ENCODE measurements at regions not wholly inside any gene's neighbourhood (a gene's known extent, or its start where the extent isn't known, plus 50 kb on each side); places are given as distances from the start of the nearest gene placed in this dataset.
A peak's percentile ranks its signal among the peaks of the same experiment; 100 is the strongest.

DNA sequence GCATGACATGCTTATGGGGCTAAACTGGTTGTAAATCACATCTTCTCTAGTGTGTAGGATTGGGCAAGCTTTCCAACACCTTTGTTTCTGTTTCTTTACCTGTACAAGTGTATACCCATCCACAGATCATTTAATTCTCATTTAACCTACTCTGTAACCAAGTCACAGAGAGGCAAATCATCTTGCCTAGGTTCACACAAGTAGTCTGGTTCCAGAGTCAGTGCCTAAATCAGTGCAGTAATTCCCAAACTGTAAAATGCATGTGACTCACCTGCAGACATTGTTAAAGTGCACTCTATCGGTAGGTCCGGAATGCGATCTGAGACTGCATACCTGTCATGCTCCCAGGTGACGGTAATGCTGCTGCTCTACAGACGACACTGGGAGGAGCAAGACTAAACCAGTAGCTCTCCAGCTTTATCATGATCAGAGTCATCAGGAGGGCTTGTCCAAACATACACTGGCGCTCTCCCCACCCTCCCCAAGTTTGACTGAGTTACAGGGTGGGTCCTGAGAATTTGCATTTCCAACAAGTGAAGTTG lies 107.9 kb upstream of the FREM1 start:
- Histone ChIP-seq H3K4me2 (ENCODE audit: low read length) (no peak overlapping the region), H2AFZ (ENCODE audit: low read depth, low read length, poor library complexity, severe bottlenecking) (no peak overlapping the region), H3K27ac (ENCODE audit: low read depth, low read length) (no peak overlapping the region), H3K27me3 (ENCODE audit: insufficient read depth, low read length) (peaks cover 18% of the 10 kb centered on the region), H3K4me1 (ENCODE audit: control insufficient read depth in 1 of 2, insufficient read depth in 2 of 2, low read length in 2 of 2) (no peaks in the 10 kb centered on the region), H3K79me2 (ENCODE audit: insufficient read depth, low read length) (no peaks in the 10 kb centered on the region), H3K9ac (ENCODE audit: low read length) (no peak overlapping the region), H3K9me2 (ENCODE audit: insufficient read depth) (no peaks in the 10 kb centered on the region), H3K4me3 (replicated peaks in 1 of 2; ENCODE audit: low read depth in 1 of 2, low read length in 2 of 2) (no peak overlapping the region), H3K9me3 (ENCODE audit: control insufficient read depth in 1 of 2, insufficient read depth in 1 of 2, low read depth in 1 of 2, low read length in 2 of 2) (no peaks in the 10 kb centered on the region), H4K20me1 (ENCODE audit: insufficient read depth) (no peaks in the 10 kb centered on the region), H3K36me3 (ENCODE audit: control insufficient read depth in 1 of 2, insufficient read depth in 2 of 2, low read length in 2 of 2) (no peaks in the 10 kb centered on the region)
- ChIA-PET CTCF (no interaction called here), POLR2A (no interaction called here), RAD21 (ENCODE audit: low non-redundant PET in 1 of 2, low total read pairs in 2 of 2, uncharacterized antibody in 2 of 2, unreplicated experiment in 2 of 2) (no interaction called here)
- TF ChIP-seq CBX3 (IDR thresholded peaks at IDR 0.05; ENCODE audit: low read depth) (no peak), POLR2AphosphoS5 (IDR thresholded peaks at IDR 0.05; ENCODE audit: low read depth, low read length) (no peak), SP1 (IDR thresholded peaks at IDR 0.05; ENCODE audit: low read depth) (no peak), ZNF274 (IDR thresholded peaks at IDR 0.05; ENCODE audit: low read depth, low read length) (no peak), YY1 (IDR thresholded peaks at IDR 0.05; ENCODE audit: extremely low read depth, insufficient replicate concordance, low read depth, low read length) (no peak), ZFX (IDR thresholded peaks at IDR 0.05) (no peak), EZH2phosphoT487 (IDR thresholded peaks at IDR 0.05; ENCODE audit: borderline replicate concordance) (no peak), SIN3A (IDR thresholded peaks at IDR 0.05; ENCODE audit: low read depth) (no peak), FOSL1 (IDR thresholded peaks at IDR 0.05; ENCODE audit: low read depth) (no peak), CEBPB (IDR thresholded peaks at IDR 0.05; ENCODE audit: low read depth) (no peak), EZH2 (IDR thresholded peaks at IDR 0.05) (no peak), RAD21 (IDR thresholded peaks at IDR 0.05; ENCODE audit: low read depth) (no peak), SRF (IDR thresholded peaks at IDR 0.05; ENCODE audit: low read depth) (no peak)
- TF ChIP-seq, protein P1, sequence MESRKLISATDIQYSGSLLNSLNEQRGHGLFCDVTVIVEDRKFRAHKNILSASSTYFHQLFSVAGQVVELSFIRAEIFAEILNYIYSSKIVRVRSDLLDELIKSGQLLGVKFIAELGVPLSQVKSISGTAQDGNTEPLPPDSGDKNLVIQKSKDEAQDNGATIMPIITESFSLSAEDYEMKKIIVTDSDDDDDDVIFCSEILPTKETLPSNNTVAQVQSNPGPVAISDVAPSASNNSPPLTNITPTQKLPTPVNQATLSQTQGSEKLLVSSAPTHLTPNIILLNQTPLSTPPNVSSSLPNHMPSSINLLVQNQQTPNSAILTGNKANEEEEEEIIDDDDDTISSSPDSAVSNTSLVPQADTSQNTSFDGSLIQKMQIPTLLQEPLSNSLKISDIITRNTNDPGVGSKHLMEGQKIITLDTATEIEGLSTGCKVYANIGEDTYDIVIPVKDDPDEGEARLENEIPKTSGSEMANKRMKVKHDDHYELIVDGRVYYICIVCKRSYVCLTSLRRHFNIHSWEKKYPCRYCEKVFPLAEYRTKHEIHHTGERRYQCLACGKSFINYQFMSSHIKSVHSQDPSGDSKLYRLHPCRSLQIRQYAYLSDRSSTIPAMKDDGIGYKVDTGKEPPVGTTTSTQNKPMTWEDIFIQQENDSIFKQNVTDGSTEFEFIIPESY (IDR thresholded peaks at IDR 0.05; ENCODE audit: extremely low read depth, insufficient replicate concordance, low read length) = no peak
- TF ChIP-seq, protein P2, sequence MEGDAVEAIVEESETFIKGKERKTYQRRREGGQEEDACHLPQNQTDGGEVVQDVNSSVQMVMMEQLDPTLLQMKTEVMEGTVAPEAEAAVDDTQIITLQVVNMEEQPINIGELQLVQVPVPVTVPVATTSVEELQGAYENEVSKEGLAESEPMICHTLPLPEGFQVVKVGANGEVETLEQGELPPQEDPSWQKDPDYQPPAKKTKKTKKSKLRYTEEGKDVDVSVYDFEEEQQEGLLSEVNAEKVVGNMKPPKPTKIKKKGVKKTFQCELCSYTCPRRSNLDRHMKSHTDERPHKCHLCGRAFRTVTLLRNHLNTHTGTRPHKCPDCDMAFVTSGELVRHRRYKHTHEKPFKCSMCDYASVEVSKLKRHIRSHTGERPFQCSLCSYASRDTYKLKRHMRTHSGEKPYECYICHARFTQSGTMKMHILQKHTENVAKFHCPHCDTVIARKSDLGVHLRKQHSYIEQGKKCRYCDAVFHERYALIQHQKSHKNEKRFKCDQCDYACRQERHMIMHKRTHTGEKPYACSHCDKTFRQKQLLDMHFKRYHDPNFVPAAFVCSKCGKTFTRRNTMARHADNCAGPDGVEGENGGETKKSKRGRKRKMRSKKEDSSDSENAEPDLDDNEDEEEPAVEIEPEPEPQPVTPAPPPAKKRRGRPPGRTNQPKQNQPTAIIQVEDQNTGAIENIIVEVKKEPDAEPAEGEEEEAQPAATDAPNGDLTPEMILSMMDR (IDR thresholded peaks at IDR 0.05 in 2 of 3, conservative IDR thresholded peaks at IDR 0.05 in 1 of 3; ENCODE audit: borderline replicate concordance in 1 of 3, insufficient read depth in 1 of 3, low read depth in 2 of 3, low read length in 2 of 3) = no peak
- TF ChIP-seq, protein P3, sequence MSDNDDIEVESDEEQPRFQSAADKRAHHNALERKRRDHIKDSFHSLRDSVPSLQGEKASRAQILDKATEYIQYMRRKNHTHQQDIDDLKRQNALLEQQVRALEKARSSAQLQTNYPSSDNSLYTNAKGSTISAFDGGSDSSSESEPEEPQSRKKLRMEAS (IDR thresholded peaks at IDR 0.05) = no peak
- TF ChIP-seq, protein P4, sequence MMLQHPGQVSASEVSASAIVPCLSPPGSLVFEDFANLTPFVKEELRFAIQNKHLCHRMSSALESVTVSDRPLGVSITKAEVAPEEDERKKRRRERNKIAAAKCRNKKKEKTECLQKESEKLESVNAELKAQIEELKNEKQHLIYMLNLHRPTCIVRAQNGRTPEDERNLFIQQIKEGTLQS (IDR thresholded peaks at IDR 0.05) = no peak
- ATAC-seq (peak; percentile 80), DNase-seq (ENCODE audit: low read depth, low spot score) (no peak)
- no TSS peak for BruUV-seq (replicated peaks)
- intact Hi-C loops (cut with micrococcal nuclease) = no loop called here

All from HCT116 (cell line).